Umbilical cord (tissue), 1 donor: ENCODE measurements at regions not wholly inside any gene's neighbourhood (a gene's known extent, or its start where the extent isn't known, plus 50 kb on each side); places are given as distances from the start of the nearest gene placed in this dataset.
A peak's percentile ranks its signal among the peaks of the same experiment; 100 is the strongest.
"Not testable (repeated sequence)": the region's sequence is repeated elsewhere in the genome, so short reads cannot be mapped to it uniquely, and the experiment has no call there.

ENCODE experiments used
- DNase-seq: peaks from one replicate; pipeline ENCODE4 v3.0.0-alpha.2; 2015; ENCODE audit warnings: low spot score

GRCh38 chr1:112855152-112855828 lies 100.7 kb downstream of the SLC16A1 start:
- DNase-seq: no peak

- DNase-seq: not testable (repeated sequence)
These were observed 101.5 kb downstream of the SLC16A1 start for GRCh38 chr1:112854368-112854984.

- DNase-seq: not testable (repeated sequence)
These were observed 102.1 kb downstream of the SLC16A1 start for GRCh38 chr1:112853915-112854314.

GRCh38 chr1:112852934-112853333 lies 103.1 kb downstream of the SLC16A1 start:
- DNase-seq: no peak

GRCh38 chr1:112852276-112852675 lies 103.7 kb downstream of the SLC16A1 start:
- no peak for DNase-seq

- no peak for DNase-seq
These were observed 105.8 kb downstream of the SLC16A1 start for GRCh38 chr1:112850034-112850757.

GRCh38 chr1:112849425-112850033 lies 106.5 kb downstream of the SLC16A1 start:
- DNase-seq: peak; percentile 62

- peak; percentile 19 for DNase-seq
These were observed 114.2 kb downstream of the SLC16A1 start for GRCh38 chr1:112841825-112842224.

- DNase-seq: no peak
These were observed 115.1 kb downstream of the SLC16A1 start for GRCh38 chr1:112840631-112841624.

- peak; percentile 13 for DNase-seq
These were observed 119.4 kb downstream of the SLC16A1 start for GRCh38 chr1:112836642-112837041.

- DNase-seq: no peak
These were observed 118.7 kb upstream of the PPM1J start for GRCh38 chr1:112833806-112834205.

- not testable (repeated sequence) for DNase-seq
These were observed 117.1 kb upstream of the PPM1J start for GRCh38 chr1:112832259-112832658.

GRCh38 chr1:112829691-112830090 lies 114.6 kb upstream of the PPM1J start:
- not testable (repeated sequence) for DNase-seq

- no peak for DNase-seq
These were observed 113.6 kb upstream of the PPM1J start for GRCh38 chr1:112828716-112829115.

GRCh38 chr1:112827391-112827790 lies 112.3 kb upstream of the PPM1J start:
- DNase-seq: not testable (repeated sequence)

GRCh38 chr1:112826217-112826944 lies 111.2 kb upstream of the PPM1J start:
- no peak for DNase-seq

GRCh38 chr1:112825563-112826216 lies 110.6 kb upstream of the PPM1J start:
- DNase-seq: not testable (repeated sequence)

- DNase-seq: not testable (repeated sequence)
These were observed 109.9 kb upstream of the PPM1J start for GRCh38 chr1:112825075-112825474.

- not testable (repeated sequence) for DNase-seq
These were observed 106.4 kb upstream of the PPM1J start for GRCh38 chr1:112821307-112822063.
